K562 (cell line): ENCODE measurements at regions not wholly inside any gene's neighbourhood (a gene's known extent, or its start where the extent isn't known, plus 50 kb on each side); places are given as distances from the start of the nearest gene placed in this dataset.

Experiments used
- ATAC-seq: fragments of 200-7000 bp; cut with Tn5 transposase; 3 replicates; pipeline ENCODE4 v1.9.1; 2020; ENCODE audit warnings: moderate library complexity
- BruUV-seq: library from RNA; stranded (reverse); fragments of 400-500 nt; replicated peaks from 2 replicates; lab custom pipeline; 2021; lab: Mats Ljungman, UMichigan
- CTCF ChIA-PET: fragments of 300-600 bp; formaldehyde crosslinking; extraction: SDS; loops from one replicate; lab custom pipeline; 2021; ENCODE audit warnings: low intra/inter-chr PET ratio; lab: Yijun Ruan, JAX
- POLR2A ChIA-PET: fragments of 300-600, 350-650 bp; sonication (Branson Sonifier 250); formaldehyde crosslinking; extraction: SDS; loops from one replicate; lab custom pipeline; 2021; ENCODE audit warnings: antibody characterized with exemption, inconsistent platforms; lab: Yijun Ruan, JAX
- DNase-seq, 4 experiments: peaks; one replicate each; pipeline versions ENCODE4 v3.0.0 to v3.0.0-alpha.2; 2011 to 2018; ENCODE audit warnings: low spot score in 3 of 4, mixed read lengths in 3 of 4; ENCODE audit errors: extremely low read depth in 1 of 4
- FAIRE-seq: peaks from 2 replicates; lab custom pipeline; 2011; peaks lifted over from hg19 to GRCh38; lab: Jason Lieb, UNC
- H2AFZ ChIP-seq: 2 replicates; pipeline ENCODE4 v1.6.0; 2011; ENCODE audit warnings: low read depth, low read length, control low read depth, inconsistent platforms
- H3K27ac ChIP-seq: fragments of 200-600 bp; 3 replicates; pipeline ENCODE4 v1.8.0; 2011; ENCODE audit warnings: low read depth, mild to moderate bottlenecking, control low read depth, inconsistent platforms, low read length, moderate library complexity, mixed read lengths; ENCODE audit errors: extremely low read depth
- H3K27me3 ChIP-seq, 2 experiments: fragments of 300-600 bp in 1 of 2; 2 replicates in 1 of 2; 3 replicates in 1 of 2; pipeline versions ENCODE4 v1.6.0 to v1.8.0; 2011; ENCODE audit warnings: inconsistent platforms in 2 of 2, low read length in 2 of 2, mild to moderate bottlenecking in 1 of 2, mixed read lengths in 1 of 2, moderate library complexity in 1 of 2; ENCODE audit not compliant: control insufficient read depth in 2 of 2, insufficient read depth in 2 of 2
- H3K36me3 ChIP-seq: fragments of 300-600 bp; 3 replicates; pipeline ENCODE4 v1.8.0; 2011; ENCODE audit warnings: mild to moderate bottlenecking, low read length, inconsistent platforms; ENCODE audit not compliant: control insufficient read depth, insufficient read depth
- H3K4me1 ChIP-seq, 2 experiments: fragments of 200-600 bp in 1 of 2; replicated peaks in 1 of 2; 2 replicates in 1 of 2; 3 replicates in 1 of 2; pipeline versions ENCODE4 v1.5.1 to v1.8.0; 2011; ENCODE audit warnings: inconsistent platforms in 2 of 2, low read length in 2 of 2, mild to moderate bottlenecking in 1 of 2, mixed read lengths in 1 of 2, moderate library complexity in 1 of 2; ENCODE audit not compliant: control insufficient read depth in 2 of 2, insufficient read depth in 2 of 2
- H3K4me2 ChIP-seq: 2 replicates; pipeline ENCODE4 v1.6.1; 2011; ENCODE audit warnings: low read length, control low read depth, inconsistent platforms, mixed read lengths; ENCODE audit not compliant: insufficient read depth
- H3K4me3 ChIP-seq: fragments of 200-600 bp; sonication (generic), shearing (Covaris generic); 2 replicates; pipeline ENCODE4 v1.5.1; 2016; ENCODE audit warnings: control low read depth, inconsistent platforms
- H3K79me2 ChIP-seq: fragments of 200-600 bp; 3 replicates; pipeline ENCODE4 v1.8.0; 2011; ENCODE audit warnings: low read length, inconsistent platforms; ENCODE audit not compliant: control insufficient read depth, insufficient read depth
- H3K9ac ChIP-seq, 2 experiments: 2 replicates each; pipeline versions ENCODE4 v1.6.0 to v1.6.1; 2011; ENCODE audit warnings: low read depth in 2 of 2, low read length in 2 of 2, control low read depth in 1 of 2, inconsistent platforms in 1 of 2, mild to moderate bottlenecking in 1 of 2, mixed read lengths in 1 of 2; ENCODE audit not compliant: insufficient read depth in 1 of 2
- H3K9me1 ChIP-seq: one replicate; pipeline ENCODE4 v1.6.0; 2011; ENCODE audit warnings: inconsistent platforms, mild to moderate bottlenecking, low read length, moderate library complexity; ENCODE audit not compliant: control insufficient read depth, insufficient read depth
- H3K9me3 ChIP-seq: replicated peaks from 2 replicates; pipeline ENCODE4 v1.5.1; 2011; ENCODE audit warnings: low read depth, low read length, inconsistent platforms; ENCODE audit not compliant: control insufficient read depth, insufficient read depth
- H4K20me1 ChIP-seq: replicated peaks from 2 replicates; pipeline ENCODE4 v1.6.1; 2011; ENCODE audit warnings: low read length, inconsistent platforms, mixed read lengths; ENCODE audit not compliant: control insufficient read depth, insufficient read depth
- BRD9 ChIP-seq: fragments of 450-650 bp; IDR thresholded peaks from 2 replicates; pipeline ENCODE4 v1.6.1; 2018; ENCODE audit warnings: low read depth; ENCODE audit not compliant: partially characterized antibody
- CCAR2 ChIP-seq: fragments of 200-400 bp; formaldehyde crosslinking; IDR thresholded peaks from 2 replicates; pipeline ENCODE4 v1.6.1; 2017; ENCODE audit warnings: mild to moderate bottlenecking, low read depth, low read length
- CHD4 ChIP-seq: fragments of 200-600 bp; sonication (generic); IDR thresholded peaks from 3 replicates; pipeline ENCODE4 v1.6.1; 2012; ENCODE audit warnings: low read depth, mild to moderate bottlenecking, mixed read lengths, low read length, inconsistent platforms; ENCODE audit not compliant: insufficient read depth, insufficient replicate concordance, poor library complexity, severe bottlenecking
- DMBX1 ChIP-seq: fragments of 250-450 bp; sonication (Bioruptor Pico); IDR thresholded peaks from 2 replicates; pipeline ENCODE4 v1.8.0; 2022; ENCODE audit warnings: inconsistent platforms, mild to moderate bottlenecking, moderate library complexity, borderline replicate concordance
- ESRRB ChIP-seq: fragments of 250-450 bp; sonication (Bioruptor Pico); IDR thresholded peaks from 2 replicates; pipeline ENCODE4 v1.5.0; 2020; ENCODE audit warnings: mild to moderate bottlenecking, moderate library complexity, borderline replicate concordance
- FOSL1 ChIP-seq: fragments of 200-800 bp; sonication (Bioruptor generic); conservative IDR thresholded peaks from 2 replicates; pipeline ENCODE4 v1.6.1; 2016; ENCODE audit warnings: missing genetic modification characterization, missing compliant biosample characterization
- HMGN3 ChIP-seq: IDR thresholded peaks from 2 replicates; pipeline ENCODE4 v1.6.1; 2011; ENCODE audit warnings: borderline replicate concordance, low read depth, mild to moderate bottlenecking, mixed read lengths, low read length; ENCODE audit not compliant: insufficient read length; ENCODE audit errors: extremely low read depth
- IFI16 ChIP-seq: fragments of 250-450 bp; sonication (Bioruptor Pico); IDR thresholded peaks from 2 replicates; pipeline ENCODE4 v2.1.2; 2022; ENCODE audit warnings: mild to moderate bottlenecking, inconsistent platforms
- SREBF1 ChIP-seq: fragments of 150-350 bp; IDR thresholded peaks from 2 replicates; pipeline ENCODE4 v1.6.1; 2014; ENCODE audit warnings: antibody characterized with exemption, low read depth, low read length, borderline replicate concordance
- TBP ChIP-seq: optimal IDR thresholded peaks from 2 replicates; pipeline ENCODE3; 2011; ENCODE audit warnings: low read depth, low read length, improper control_type of control experiment
- ZC3H11A ChIP-seq: IDR thresholded peaks from 2 replicates; pipeline ENCODE4 v1.6.1; 2012; ENCODE audit warnings: low read depth, low read length, improper control_type of control experiment
- WGBS: fragments of 100-300 bp; shearing (Covaris generic); methylation state at CpG from one replicate; pipeline ENCODE4 v1.1.6; 2016; ENCODE audit warnings: low coverage, mixed read lengths; ENCODE audit not compliant: insufficient coverage; ENCODE audit errors: missing lambda C conversion rate; 5-methylcytosine and 5-hydroxymethylcytosine counted together
- in situ Hi-C: fragments of 300-500 bp; cut with MboI; formaldehyde crosslinking; loops from 4 replicates; pipeline ENCODE4 v1.15.0; 2018; ENCODE audit warnings: inconsistent platforms, mixed read lengths
- intact Hi-C: fragments of 100-400 bp; cut with micrococcal nuclease; formaldehyde crosslinking; loops from 2 replicates; pipeline ENCODE4 v1.14.2; 2022
- TF ChIP-seq, protein P1 (sequence below), 2 experiments: IDR thresholded peaks; 2 replicates each; pipeline ENCODE4 v1.6.1; 2012; ENCODE audit warnings: improper control_type of control experiment in 2 of 2, low read depth in 2 of 2, low read length in 2 of 2, borderline replicate concordance in 1 of 2
- TF ChIP-seq, protein P2 (sequence below): fragments of 250-450 bp; sonication (Bioruptor Pico); IDR thresholded peaks from 2 replicates; pipeline ENCODE4 v1.8.0; 2022; ENCODE audit warnings: moderate library complexity, mild to moderate bottlenecking, inconsistent platforms
- TF ChIP-seq, protein P3 (sequence below), 2 experiments: IDR thresholded peaks; 2 replicates each; pipeline ENCODE4 v1.6.1; 2011; ENCODE audit warnings: borderline replicate concordance in 1 of 2, control low read depth in 1 of 2, low read depth in 1 of 2, low read length in 1 of 2, mild to moderate bottlenecking in 1 of 2, mixed read lengths in 1 of 2, moderate library complexity in 1 of 2; ENCODE audit not compliant: insufficient read depth in 1 of 2, insufficient read length in 1 of 2, poor library complexity in 1 of 2, severe bottlenecking in 1 of 2; ENCODE audit errors: extremely low read depth in 1 of 2

DNA sequence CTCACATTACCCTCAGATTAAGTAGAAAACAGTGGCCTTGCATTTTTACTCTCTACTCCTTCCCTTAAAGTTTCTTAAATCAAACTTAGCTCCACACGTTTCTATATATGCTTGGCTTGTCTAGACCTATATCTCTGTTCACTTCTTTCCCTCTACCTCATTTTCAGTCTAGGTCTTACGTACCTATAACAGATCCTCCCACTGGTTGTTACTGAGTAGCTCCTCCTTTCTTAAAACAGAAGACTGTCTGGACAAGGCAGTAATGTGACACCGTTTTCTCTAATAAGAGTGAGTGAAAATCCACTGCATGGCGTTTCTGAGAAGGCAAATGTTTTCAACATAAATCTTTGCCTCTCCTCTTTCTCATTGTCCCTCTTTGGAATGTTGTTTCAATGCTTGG, 211.7 kb upstream of the POGK start:
- POLR2A ChIA-PET, result interaction anchor here (1.3 kb wide), 1 partner anchor 10 kb away, joined by 4 read pairs; no protein-coding TSS in a partner anchor
- no peak overlapping the region for H3K4me2 ChIP-seq
- H4K20me1 ChIP-seq, result no peaks in the 10 kb centered on the region
- no peak for TF ChIP-seq DMBX1 (CRISPR knock-in tag)
- no peak for TF ChIP-seq ZC3H11A
- TF ChIP-seq, protein P1, sequence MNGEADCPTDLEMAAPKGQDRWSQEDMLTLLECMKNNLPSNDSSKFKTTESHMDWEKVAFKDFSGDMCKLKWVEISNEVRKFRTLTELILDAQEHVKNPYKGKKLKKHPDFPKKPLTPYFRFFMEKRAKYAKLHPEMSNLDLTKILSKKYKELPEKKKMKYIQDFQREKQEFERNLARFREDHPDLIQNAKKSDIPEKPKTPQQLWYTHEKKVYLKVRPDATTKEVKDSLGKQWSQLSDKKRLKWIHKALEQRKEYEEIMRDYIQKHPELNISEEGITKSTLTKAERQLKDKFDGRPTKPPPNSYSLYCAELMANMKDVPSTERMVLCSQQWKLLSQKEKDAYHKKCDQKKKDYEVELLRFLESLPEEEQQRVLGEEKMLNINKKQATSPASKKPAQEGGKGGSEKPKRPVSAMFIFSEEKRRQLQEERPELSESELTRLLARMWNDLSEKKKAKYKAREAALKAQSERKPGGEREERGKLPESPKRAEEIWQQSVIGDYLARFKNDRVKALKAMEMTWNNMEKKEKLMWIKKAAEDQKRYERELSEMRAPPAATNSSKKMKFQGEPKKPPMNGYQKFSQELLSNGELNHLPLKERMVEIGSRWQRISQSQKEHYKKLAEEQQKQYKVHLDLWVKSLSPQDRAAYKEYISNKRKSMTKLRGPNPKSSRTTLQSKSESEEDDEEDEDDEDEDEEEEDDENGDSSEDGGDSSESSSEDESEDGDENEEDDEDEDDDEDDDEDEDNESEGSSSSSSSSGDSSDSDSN (IDR thresholded peaks at IDR 0.05; ENCODE audit: borderline replicate concordance in 1 of 2, low read depth in 2 of 2, low read length in 2 of 2), result no peak
- no peak for TF ChIP-seq CHD4
- no peak for TF ChIP-seq BRD9
- TF ChIP-seq, protein P2, sequence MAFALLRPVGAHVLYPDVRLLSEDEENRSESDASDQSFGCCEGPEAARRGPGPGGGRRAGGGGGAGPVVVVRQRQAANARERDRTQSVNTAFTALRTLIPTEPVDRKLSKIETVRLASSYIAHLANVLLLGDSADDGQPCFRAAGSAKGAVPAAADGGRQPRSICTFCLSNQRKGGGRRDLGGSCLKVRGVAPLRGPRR (CRISPR knock-in tag), result no peak
- no peak for TF ChIP-seq IFI16 (CRISPR knock-in tag)
- TF ChIP-seq TBP, result no peak
- TF ChIP-seq SREBF1, result no peak
- TF ChIP-seq CCAR2, result no peak
- no peak for TF ChIP-seq ESRRB (CRISPR knock-in tag)
- TF ChIP-seq, protein P3, sequence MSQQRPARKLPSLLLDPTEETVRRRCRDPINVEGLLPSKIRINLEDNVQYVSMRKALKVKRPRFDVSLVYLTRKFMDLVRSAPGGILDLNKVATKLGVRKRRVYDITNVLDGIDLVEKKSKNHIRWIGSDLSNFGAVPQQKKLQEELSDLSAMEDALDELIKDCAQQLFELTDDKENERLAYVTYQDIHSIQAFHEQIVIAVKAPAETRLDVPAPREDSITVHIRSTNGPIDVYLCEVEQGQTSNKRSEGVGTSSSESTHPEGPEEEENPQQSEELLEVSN (IDR thresholded peaks at IDR 0.05; ENCODE audit: borderline replicate concordance in 1 of 2, extremely low read depth in 1 of 2, insufficient read depth in 1 of 2, insufficient read length in 1 of 2, low read depth in 1 of 2, low read length in 1 of 2, poor library complexity in 1 of 2, severe bottlenecking in 1 of 2), result no peak
- no peak for TF ChIP-seq FOSL1 (tag)
- TF ChIP-seq HMGN3, result no peak
- peak overlapping the region; percentile 43 for H2AFZ ChIP-seq
- WGBS, result 12% methylated on average over 4 of the region's 4 CpGs
- H3K9me1 ChIP-seq, result no peaks in the 10 kb centered on the region
- H3K9me3 ChIP-seq, result no peaks in the 10 kb centered on the region
- intact Hi-C loops (no loop called here), in situ Hi-C loops (no loop called here)
- CTCF ChIA-PET, result no interaction called here
- no TSS peak for BruUV-seq
- H3K4me1 ChIP-seq, result no peaks in the 10 kb centered on the region
- DNase-seq, result peak in 2 of 4 experiments; percentile 25 to 41
- ATAC-seq, result peak; percentile 77
- no peaks in the 10 kb centered on the region for H3K27me3 ChIP-seq
- no peak overlapping the region for H3K9ac ChIP-seq
- no peak overlapping the region for H3K27ac ChIP-seq
- FAIRE-seq, result no peak
- no peak overlapping the region for H3K4me3 ChIP-seq
- no peaks in the 10 kb centered on the region for H3K36me3 ChIP-seq
- H3K79me2 ChIP-seq, result no peaks in the 10 kb centered on the region
